Stimulated activated naive CD8-positive, alpha-beta T cell treated with anti-CD3 and anti-CD28 coated beads, Interleukin-15, amount 100 ng/mL, for 72 hours (primary cell): ENCODE measurements at regions not wholly inside any gene's neighbourhood (a gene's known extent, or its start where the extent isn't known, plus 50 kb on each side); places are given as distances from the start of the nearest gene placed in this dataset.

Source experiments
- ATAC-seq: fragments of 150-1000 bp; cut with Tn5 transposase; 2 replicates; pipeline ENCODE4 v1.10.0; 2021; ENCODE audit warnings: mild to moderate bottlenecking, moderate library complexity
- DNase-seq, 2 donors: peaks; one replicate each; pipeline ENCODE4 v3.0.0; 2021 to 2022
- H3K27ac Mint-ChIP-seq, 2 donors: one replicate each; pipeline ENCODE4 v1.8.0; 2022; ENCODE audit warnings: mild to moderate bottlenecking in 2 of 2, mixed read lengths in 2 of 2, moderate library complexity in 2 of 2
- H3K27me3 Mint-ChIP-seq: one replicate; pipeline ENCODE4 v1.8.0; 2022; ENCODE audit warnings: mixed read lengths
- H3K4me1 Mint-ChIP-seq: one replicate; pipeline ENCODE4 v1.8.0; 2022; ENCODE audit warnings: mild to moderate bottlenecking, mixed read lengths
- H3K4me3 Mint-ChIP-seq, 2 donors: one replicate each; pipeline ENCODE4 v1.8.0; 2022; ENCODE audit warnings: mild to moderate bottlenecking in 2 of 2, mixed read lengths in 2 of 2, moderate library complexity in 1 of 2
- H3K9me3 Mint-ChIP-seq, 2 donors: one replicate each; pipeline ENCODE4 v1.8.0; 2022; ENCODE audit warnings: mixed read lengths in 2 of 2

DNA sequence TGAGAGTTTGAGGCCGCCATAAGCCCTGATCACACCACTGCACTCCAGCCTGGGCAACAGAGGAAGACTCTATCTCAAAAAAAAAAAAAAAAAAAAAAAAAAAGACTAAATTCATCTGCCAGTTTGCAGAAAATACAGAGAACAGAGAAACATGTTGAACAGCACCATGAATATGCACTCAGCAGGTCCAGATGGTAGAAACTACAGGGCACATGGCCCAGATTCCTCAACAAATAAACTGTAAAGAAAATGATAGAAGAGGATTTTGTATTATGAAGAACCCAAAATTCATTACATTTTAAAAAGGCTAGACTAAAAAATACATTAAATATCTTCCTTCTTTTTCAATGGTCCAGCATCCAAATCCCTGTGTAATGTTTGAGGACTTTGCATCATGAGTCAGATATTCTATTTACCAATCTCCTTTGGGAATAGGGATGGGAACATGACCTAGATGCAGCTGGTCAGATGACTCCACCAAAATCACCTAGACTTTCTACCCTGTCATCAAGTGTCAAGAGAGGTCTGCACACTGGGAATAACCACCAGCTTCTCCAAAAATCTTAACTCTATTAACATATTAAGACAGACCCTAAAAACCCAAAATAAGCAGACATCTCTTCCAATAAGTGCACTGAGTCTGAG, 189.1 kb upstream of the TCF21 start:
- ATAC-seq: no peak
- peaks cover 5 to 17% of the 10 kb centered on the region in 2 donors for H3K9me3 Mint-ChIP-seq

DNA sequence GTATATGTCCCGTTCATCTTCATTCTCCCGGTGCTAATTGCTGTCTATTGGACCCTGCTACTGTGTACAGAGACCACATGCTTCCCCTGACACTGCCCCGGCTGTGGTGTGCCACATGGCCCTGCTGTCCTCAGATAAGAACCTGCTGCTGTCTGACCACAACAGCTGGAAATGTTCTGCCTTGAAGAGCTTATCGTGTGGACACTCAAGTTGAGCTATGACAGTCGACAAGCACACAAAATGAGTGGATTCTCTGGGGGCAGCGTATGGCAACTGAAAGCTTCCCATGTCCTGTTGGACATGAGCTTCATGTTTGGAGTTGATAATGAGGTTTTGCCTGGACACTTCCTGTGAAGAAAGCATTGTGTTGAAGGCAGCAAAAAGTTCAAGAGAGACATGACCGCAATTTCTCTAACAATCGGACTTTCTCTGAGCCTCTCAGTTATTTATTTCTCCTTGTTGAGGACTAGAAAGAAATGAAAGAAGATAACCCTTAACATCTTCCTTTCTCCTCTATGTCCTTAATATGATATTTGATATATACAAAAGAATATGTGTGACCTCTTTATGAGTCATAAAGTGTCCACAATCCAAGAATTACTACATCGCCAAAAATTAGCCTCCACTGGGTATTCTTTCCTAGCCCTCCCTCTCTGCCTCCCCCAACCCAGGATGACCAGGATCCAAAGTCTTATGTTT, 187.1 kb upstream of the TCF21 start:
- H3K27ac Mint-ChIP-seq: no peak overlapping the region
- DNase-seq (no peak), ATAC-seq (no peak)
- H3K4me1 Mint-ChIP-seq: no peaks in the 10 kb centered on the region
- H3K27me3 Mint-ChIP-seq: peaks cover 27% of the 10 kb centered on the region
- no peak overlapping the region for H3K4me3 Mint-ChIP-seq
- H3K9me3 Mint-ChIP-seq: peaks cover 5 to 17% of the 10 kb centered on the region in 2 donors

More for the DNA sequence above, 189.1 kb upstream of the TCF21 start:
- no peak overlapping the region for H3K4me3 Mint-ChIP-seq
- H3K27me3 Mint-ChIP-seq: peaks cover 27% of the 10 kb centered on the region
- H3K4me1 Mint-ChIP-seq: no peaks in the 10 kb centered on the region
- DNase-seq: no peak
- no peak overlapping the region for H3K27ac Mint-ChIP-seq

DNA sequence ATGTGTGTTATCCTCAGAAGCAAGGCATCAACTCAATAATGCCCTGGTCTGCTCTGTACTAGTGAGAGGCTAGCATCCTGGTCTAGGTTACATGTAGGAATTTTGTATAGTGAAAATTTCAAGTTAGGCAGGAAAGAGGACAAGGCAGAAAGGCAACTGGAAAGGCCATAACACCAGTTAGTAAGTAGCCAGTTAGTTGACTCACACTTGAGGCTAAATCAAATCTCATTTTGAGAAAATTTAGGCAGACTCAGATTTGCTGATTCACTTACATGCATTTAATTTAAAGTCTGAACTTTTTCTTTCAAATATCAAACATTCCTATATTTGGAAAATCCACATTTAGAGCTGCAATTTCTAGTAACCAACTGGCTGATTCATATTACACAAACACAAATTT, 184.5 kb upstream of the TCF21 start:
- Mint-ChIP-seq H3K4me1 (no peaks in the 10 kb centered on the region), H3K9me3 (peaks cover 9 to 17% of the 10 kb centered on the region in 2 donors), H3K4me3 (no peak overlapping the region), H3K27ac (no peak overlapping the region), H3K27me3 (peaks cover 27% of the 10 kb centered on the region)
- DNase-seq (no peak), ATAC-seq (no peak)

DNA sequence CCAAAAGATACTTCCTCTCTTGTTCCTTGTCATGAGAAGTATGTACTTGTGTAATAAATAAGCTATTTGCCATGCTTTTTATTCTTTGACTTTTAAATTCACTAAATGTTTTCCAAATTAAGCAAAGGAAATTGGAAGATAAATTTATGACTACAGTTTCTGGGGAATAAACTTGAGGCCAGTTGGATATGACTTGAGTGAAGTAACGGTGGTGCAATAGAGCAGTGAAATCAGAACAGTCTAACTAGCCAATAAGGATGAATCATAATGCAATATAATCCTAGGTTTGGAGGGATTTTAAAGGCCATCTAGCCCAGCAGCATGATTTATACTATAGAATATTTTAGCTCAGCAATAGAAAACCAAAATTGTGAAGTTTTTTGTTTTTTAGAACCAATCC, 183.8 kb upstream of the TCF21 start:
- H3K27ac Mint-ChIP-seq: peak overlapping the region in 1 of 2 donors; percentile 63
- H3K27me3 Mint-ChIP-seq: peaks cover 27% of the 10 kb centered on the region
- no peak overlapping the region for H3K4me3 Mint-ChIP-seq
- DNase-seq (no peak), ATAC-seq (no peak)
- peaks cover 9 to 16% of the 10 kb centered on the region in 2 donors for H3K9me3 Mint-ChIP-seq
- H3K4me1 Mint-ChIP-seq: no peaks in the 10 kb centered on the region

DNA sequence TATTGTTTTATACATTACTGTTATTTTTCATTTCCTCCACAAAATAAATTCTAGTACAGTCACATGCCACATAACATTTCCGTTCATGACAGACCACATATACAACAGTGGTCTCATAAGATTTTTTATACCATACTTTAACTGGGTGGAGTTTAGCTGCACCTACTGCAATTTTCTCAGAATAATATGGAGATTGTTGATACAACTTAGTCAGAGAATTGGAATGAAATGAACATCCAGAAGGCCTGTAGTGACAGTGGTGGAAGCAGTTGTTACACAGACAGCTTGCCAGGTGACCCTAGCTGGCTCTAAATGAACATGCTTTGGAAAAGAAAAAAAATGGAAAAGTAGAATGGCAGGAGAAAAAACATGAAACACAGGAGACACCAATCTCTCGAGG, 183.2 kb upstream of the TCF21 start:
- no peak overlapping the region for H3K4me3 Mint-ChIP-seq
- ATAC-seq (no peak), DNase-seq (no peak)
- H3K4me1 Mint-ChIP-seq: no peaks in the 10 kb centered on the region
- no peak overlapping the region for H3K27ac Mint-ChIP-seq
- peaks cover 6 to 9% of the 10 kb centered on the region in 2 donors for H3K9me3 Mint-ChIP-seq
- H3K27me3 Mint-ChIP-seq: peaks cover 21% of the 10 kb centered on the region

DNA sequence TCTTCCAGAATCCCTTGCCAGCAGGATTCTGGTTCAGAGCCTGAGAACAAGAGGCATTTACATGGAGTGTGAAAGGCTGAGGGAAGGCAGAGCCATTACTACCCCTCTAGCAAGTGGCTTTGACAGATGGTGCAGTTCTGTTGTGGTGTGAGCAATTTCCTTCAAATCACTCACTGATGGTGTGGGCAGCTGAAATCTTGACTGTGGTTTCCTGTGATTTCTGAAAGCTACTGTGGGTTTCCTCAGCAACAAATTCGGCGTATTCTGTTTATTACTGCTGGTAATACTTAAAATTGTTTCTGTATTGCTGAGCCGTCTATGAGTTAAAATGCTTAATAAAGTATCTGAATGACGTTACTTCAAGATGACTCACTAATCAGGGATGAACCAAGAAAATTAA, 181.5 kb upstream of the TCF21 start:
- Mint-ChIP-seq H3K4me1 (no peaks in the 10 kb centered on the region), H3K9me3 (peaks cover 4 to 5% of the 10 kb centered on the region in 2 donors), H3K4me3 (no peak overlapping the region), H3K27me3 (peaks cover 5% of the 10 kb centered on the region), H3K27ac (no peak overlapping the region)
- ATAC-seq (peak; percentile 64), DNase-seq (peak in 1 of 2 donors; percentile 13)

DNA sequence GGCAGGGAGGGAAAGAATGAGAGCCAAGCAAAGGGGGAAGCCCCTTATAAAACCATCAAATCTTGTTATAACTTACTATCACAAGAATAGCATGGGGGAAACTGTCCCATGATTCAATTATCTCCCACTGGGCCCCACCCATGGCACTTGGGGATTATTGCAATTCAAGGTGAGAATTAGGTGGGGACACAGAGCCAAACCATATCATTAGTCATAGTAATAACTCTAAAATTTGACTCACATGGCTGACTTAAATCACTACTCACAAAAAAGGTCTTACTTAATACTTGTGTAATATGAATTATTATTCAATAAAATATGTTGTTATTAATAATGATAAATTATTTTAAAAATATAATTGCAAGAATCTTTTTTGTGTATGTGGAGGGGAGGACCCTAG, 178.1 kb upstream of the TCF21 start:
- Mint-ChIP-seq H3K4me3 (no peak overlapping the region), H3K4me1 (no peaks in the 10 kb centered on the region), H3K27me3 (no peaks in the 10 kb centered on the region), H3K9me3 (peaks cover 0 to 4% of the 10 kb centered on the region in 2 donors), H3K27ac (no peak overlapping the region)
- peak in 1 of 2 donors; percentile 10 for DNase-seq
- no peak for ATAC-seq

DNA sequence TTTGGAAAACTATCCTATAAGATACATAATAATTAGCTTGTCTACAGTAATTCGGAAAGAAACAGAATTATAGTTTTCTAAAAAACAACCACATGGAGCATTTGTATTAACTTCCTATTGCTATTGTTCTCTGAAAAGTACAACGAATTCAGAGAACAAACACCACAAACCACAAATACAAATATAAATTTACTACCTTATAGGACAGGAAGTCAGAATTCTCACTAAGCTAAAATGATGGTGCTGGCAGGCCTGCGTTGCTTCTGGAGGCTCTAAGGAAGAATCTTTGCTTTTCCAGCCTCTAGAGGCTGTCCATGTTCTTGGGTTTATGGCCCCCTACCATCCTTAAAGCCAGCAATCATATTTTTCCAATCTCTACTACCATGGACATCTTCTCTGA, 173.6 kb upstream of the TCF21 start:
- ATAC-seq (no peak), DNase-seq (no peak)
- Mint-ChIP-seq H3K27me3 (no peaks in the 10 kb centered on the region), H3K4me1 (no peaks in the 10 kb centered on the region), H3K4me3 (no peak overlapping the region), H3K9me3 (no peaks in the 10 kb centered on the region), H3K27ac (no peak overlapping the region)

DNA sequence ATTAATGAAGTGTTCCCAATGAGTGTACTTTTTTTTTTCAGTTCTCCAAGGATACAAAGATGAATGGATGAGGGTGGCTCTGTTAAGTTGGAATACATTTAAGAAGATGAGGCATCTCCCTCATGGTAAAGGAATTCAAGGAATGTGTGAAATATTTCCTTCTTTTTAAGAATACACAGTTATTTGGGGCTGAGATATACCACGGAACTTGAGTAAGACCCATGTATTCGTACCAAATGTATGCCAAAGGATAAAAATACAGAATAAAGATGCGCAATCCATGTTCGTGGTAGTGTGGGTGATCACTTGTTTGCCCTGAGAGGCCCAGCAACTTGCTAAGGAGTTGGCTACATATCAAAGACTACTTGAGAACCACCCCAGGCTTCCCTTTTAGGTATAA, 164.2 kb upstream of the TCF21 start:
- Mint-ChIP-seq H3K27ac (no peak overlapping the region), H3K27me3 (no peaks in the 10 kb centered on the region), H3K4me3 (no peak overlapping the region), H3K4me1 (no peaks in the 10 kb centered on the region), H3K9me3 (peaks cover 10 to 13% of the 10 kb centered on the region in 2 donors)
- DNase-seq (no peak), ATAC-seq (no peak)

DNA sequence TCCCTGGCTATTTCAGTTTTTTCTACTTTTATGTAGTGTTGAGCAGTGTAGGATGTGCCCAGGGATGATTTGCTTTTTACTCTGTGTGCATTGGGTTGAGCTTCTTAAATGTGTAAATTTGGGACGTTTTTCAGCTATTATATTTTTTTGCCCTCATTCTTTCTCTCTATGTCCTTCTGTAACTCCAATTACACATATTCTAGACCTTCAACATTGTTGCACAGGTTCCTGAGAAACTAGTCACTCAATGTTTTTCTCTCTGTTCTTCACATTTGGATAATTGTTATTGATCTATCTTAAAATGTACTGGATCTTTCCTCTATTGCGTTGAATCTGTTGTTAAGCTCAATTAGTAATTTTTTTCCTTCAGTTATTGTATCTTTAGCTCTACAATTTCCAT, 162.7 kb upstream of the TCF21 start:
- no peak overlapping the region for H3K4me3 Mint-ChIP-seq
- H3K9me3 Mint-ChIP-seq: peaks cover 10 to 13% of the 10 kb centered on the region in 2 donors
- no peak for ATAC-seq
- no peaks in the 10 kb centered on the region for H3K4me1 Mint-ChIP-seq
- no peak for DNase-seq
- H3K27ac Mint-ChIP-seq: no peak overlapping the region
- H3K27me3 Mint-ChIP-seq: no peaks in the 10 kb centered on the region

DNA sequence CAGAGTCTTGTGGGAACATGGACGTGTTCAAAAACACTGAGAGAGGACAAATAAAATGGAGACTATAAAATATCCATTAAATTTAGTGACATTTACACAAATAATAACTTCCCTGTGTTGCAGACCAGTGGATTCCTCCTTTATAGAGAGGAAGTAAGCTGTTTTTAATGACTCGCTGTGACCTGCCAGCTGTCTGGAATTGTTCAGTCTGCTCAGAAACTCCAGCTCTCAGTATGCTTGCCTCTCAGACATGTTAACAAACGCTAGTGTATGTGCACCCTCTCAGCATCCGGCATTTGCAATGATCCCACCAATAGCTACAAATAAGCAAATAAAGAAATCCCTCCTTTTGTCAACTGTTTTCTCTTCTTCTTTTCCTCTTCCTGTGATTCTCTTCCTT, 158.0 kb upstream of the TCF21 start:
- H3K9me3 Mint-ChIP-seq: peaks cover 10 to 19% of the 10 kb centered on the region in 2 donors
- ATAC-seq: no peak
- H3K27me3 Mint-ChIP-seq: no peaks in the 10 kb centered on the region
- H3K27ac Mint-ChIP-seq: no peak overlapping the region
- H3K4me1 Mint-ChIP-seq: no peaks in the 10 kb centered on the region
- H3K4me3 Mint-ChIP-seq: no peak overlapping the region
- no peak for DNase-seq

DNA sequence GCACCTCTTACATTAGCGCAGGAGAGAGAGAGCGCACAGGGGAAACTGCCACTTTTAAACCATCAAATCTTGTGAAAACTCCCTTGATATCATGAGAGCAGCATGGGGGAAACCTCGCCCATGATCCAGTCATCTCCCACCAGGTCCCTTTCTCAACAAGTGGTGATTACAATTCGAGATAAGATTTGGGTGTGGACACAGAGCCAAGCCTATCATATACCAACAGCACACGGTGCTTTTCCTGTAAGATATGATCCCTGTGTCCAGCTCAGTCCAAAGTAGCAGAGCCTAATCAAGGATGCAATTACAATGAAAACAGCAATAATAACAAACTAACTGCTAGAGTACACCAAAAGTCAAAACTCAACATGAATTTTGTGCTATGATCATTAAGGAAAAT, 148.7 kb upstream of the TCF21 start:
- H3K27ac Mint-ChIP-seq: no peak overlapping the region
- H3K4me1 Mint-ChIP-seq: no peaks in the 10 kb centered on the region
- H3K9me3 Mint-ChIP-seq: no peaks in the 10 kb centered on the region
- no peak overlapping the region for H3K4me3 Mint-ChIP-seq
- DNase-seq (no peak), ATAC-seq (no peak)
- H3K27me3 Mint-ChIP-seq: peaks cover 5% of the 10 kb centered on the region

DNA sequence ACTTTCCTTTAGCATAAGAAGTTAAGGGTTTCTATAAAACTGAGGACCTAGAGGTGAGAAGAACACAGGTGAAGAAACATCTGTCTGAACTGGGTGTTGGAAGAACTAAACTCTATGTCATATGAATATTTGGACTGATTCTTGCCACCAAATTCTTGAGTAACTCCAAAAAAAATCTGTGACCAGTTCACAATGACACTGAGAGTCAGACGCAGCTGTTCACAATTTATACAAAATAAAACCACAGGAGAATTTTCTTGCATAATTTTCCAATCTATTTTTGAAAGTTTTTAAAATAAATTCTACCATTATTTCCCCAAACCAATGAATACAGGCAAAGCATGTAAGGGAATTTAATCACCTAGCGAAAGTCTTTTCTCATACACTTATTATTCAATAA, 148.1 kb upstream of the TCF21 start:
- Mint-ChIP-seq H3K27me3 (peaks cover 5% of the 10 kb centered on the region), H3K9me3 (no peaks in the 10 kb centered on the region), H3K4me3 (no peak overlapping the region), H3K4me1 (no peaks in the 10 kb centered on the region), H3K27ac (no peak overlapping the region)
- DNase-seq: no peak
- no peak for ATAC-seq

DNA sequence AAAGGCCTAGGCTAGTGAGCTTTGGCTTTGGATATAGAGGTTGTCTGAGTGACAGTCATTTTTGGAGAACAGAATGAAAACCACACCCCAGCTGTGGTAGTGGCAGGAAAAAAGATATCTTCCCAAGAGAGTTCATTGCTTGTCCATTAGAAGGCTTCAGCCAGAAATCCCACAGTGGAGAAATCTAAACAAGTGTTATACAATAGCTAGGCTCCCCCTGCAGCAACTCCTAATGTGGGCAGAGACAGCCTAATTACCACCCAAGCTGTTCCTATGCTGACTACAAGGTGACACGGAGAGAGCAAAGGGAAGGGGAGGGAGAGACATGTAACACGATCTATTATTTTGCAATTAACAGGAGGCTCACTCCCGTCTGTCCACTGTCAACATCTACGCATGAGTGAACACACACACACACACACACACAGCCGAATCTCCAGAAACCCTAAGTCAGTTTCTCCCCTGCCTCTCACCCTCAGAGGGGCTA, 147.5 kb upstream of the TCF21 start:
- Mint-ChIP-seq H3K4me3 (no peak overlapping the region), H3K27me3 (peaks cover 5% of the 10 kb centered on the region), H3K27ac (no peak overlapping the region), H3K9me3 (no peaks in the 10 kb centered on the region), H3K4me1 (no peaks in the 10 kb centered on the region)
- DNase-seq: no peak
- no peak for ATAC-seq

DNA sequence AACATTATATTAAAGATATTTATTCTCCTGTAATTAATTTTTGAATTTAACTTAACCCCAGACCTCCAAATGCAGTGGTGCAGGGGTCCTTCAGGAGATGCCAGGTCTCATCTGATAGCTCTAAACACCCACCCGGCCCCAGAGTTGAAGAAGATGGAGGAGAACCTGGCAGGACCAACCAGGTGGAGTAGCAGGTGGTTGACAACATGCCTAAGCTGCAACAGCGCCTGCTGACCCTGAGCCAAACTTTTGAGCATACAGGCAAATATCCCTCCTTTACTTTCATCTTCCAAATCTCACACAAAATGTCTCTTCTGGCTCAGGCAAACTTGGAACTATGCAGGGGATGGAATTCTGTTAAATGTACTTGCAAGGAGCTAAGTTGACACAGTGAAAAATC, 145.3 kb upstream of the TCF21 start:
- no peak for ATAC-seq
- H3K27ac Mint-ChIP-seq: no peak overlapping the region
- H3K27me3 Mint-ChIP-seq: peaks cover 5% of the 10 kb centered on the region
- DNase-seq: no peak
- H3K4me1 Mint-ChIP-seq: no peaks in the 10 kb centered on the region
- H3K9me3 Mint-ChIP-seq: no peaks in the 10 kb centered on the region
- H3K4me3 Mint-ChIP-seq: no peak overlapping the region

DNA sequence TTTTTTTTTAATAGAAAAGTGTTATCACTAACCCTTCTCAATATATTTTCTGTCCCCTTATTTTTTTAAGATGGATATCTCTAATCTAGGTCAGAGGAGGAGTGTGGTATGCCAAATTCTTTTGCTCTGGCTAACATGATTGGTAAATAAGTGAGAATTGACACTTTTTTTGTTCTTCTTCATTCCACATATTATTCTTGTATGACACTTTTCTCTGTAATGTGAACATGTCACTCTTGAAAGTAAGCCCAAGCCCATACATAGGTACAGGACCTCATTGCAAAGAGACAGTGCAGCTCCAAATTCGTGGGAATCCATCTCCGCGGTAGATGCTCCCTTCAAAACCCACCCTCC, 142.5 kb upstream of the TCF21 start:
- no peak for ATAC-seq
- Mint-ChIP-seq H3K4me1 (no peaks in the 10 kb centered on the region), H3K4me3 (no peak overlapping the region), H3K27me3 (no peaks in the 10 kb centered on the region), H3K9me3 (no peaks in the 10 kb centered on the region), H3K27ac (no peak overlapping the region)
- DNase-seq: no peak

DNA sequence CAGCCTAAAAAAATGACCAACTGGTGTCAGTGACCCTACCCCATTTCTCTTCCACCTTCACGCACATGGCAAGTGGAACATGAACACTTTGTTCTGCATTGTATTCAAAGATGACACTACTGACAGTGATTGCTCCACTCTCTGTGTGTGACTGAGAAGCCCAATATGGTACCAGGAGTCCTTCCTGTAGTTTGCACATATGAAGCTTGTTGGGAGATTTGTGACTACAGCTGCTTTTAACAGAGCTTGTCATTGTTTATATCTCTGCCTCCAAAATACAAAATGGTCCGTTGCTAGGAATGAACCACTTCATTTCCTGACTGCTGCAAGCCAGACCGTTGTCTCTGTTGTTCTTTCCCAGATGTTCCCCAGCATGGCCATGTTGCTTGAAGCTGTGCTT, 140.3 kb upstream of the TCF21 start:
- ATAC-seq (no peak), DNase-seq (no peak)
- no peaks in the 10 kb centered on the region for H3K9me3 Mint-ChIP-seq
- no peaks in the 10 kb centered on the region for H3K4me1 Mint-ChIP-seq
- H3K4me3 Mint-ChIP-seq: no peak overlapping the region
- no peak overlapping the region for H3K27ac Mint-ChIP-seq
- H3K27me3 Mint-ChIP-seq: no peaks in the 10 kb centered on the region
